GM18861 (cell line): ENCODE measurements at regions not wholly inside any gene's neighbourhood (a gene's known extent, or its start where the extent isn't known, plus 50 kb on each side); places are given as distances from the start of the nearest gene placed in this dataset.

ENCODE experiments used
- ATAC-seq: cut with Tn5 transposase; IDR thresholded peaks from one replicate; pipeline ENCODE4 v1.9.1; 2021; ENCODE audit not compliant: unreplicated experiment

DNA sequence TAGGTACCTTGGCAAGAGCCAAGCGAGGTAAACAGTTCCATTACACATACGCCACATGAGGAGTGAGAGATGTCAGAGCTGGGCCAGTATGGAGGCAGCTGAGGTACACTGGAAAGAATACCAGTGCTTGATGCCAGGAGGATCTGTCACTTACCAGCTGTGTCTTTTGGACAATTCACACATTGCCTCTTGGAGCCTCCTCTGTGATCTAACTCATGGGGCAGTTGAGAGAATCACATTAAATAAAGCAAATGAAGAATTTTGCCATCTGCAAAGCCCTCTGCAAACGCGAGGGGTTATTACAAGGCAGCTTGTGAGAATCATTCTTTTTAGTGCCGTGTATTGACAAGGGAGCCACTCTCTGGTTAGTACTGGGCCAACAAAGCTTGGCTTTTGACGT lies 429.7 kb upstream of the KLF4 start:
- ATAC-seq = no peak

DNA sequence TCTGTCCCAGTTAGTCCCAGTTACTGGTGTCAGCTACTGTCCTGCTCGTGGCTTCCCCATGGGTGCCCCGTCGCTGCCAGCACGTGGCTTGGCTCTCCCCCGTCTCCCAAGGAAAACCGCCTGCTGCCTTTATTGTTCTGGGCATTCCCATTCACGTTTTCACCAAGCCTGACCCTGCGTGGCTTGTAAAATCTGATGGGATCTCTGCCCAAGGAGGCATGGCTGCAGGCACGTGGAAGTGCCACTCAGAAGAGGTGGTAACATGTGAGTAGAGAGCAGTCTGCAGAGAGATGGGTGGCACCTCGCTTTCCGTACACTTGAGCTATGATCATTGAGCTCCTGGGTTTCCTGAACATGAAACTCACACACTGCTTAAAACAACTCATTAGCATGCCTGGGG lies 429.2 kb upstream of the KLF4 start:
- ATAC-seq = no peak

DNA sequence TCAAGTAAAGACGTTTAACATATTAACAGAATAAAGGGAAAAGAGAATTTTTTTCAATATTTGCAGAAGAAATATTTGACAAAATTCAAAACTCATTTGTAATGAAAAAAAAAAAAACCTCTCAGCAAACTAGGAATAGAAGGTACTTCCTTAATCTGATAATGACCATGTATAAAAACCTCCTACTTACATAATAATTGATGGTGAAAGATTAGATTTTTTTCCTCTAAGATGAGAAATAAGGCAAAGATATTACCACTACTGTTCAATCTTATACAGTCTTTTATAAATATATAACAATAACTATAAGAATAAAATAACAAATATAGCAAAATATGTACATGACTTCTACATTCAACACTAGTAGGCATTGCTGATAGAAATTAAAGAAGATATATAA lies 424.6 kb upstream of the KLF4 start:
- no peak for ATAC-seq

DNA sequence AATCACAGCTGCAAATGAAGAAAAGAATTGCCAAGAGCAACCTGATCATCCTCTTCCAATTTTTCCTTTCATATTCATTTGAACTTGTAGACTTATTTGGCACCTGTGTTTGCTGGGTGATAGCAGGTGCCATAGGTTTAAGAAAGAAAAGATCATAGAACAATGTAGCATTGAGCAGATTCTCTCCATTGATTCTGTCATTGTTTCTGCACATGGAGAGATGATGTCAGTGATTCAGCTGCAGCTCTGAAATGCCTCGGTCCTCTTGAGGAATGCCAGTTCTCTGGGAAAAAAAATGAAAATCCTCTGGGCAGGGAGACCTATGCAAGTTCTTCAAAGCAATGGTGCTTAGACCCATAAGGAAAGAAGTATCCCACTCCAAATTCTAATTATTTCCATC lies 418.1 kb upstream of the KLF4 start:
- ATAC-seq = no peak

DNA sequence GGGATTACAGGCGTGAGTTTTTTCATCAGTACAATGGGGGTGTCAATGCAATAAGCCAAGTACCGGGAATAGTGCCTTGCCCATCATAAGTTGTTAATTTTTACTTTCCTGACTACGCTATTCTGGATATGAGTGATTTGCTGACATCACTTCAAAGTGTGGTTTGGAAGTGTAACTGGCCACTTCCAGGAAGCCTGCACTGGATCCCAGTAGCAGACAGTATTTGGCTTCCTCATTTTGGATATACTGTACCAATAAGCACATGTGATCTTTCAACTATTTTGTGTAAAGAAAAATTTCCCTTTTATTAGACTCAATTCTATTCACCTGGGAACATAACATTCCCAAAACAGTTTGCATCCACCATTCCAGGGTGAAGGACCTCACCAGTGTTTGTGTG lies 417.7 kb upstream of the KLF4 start:
- no peak for ATAC-seq

DNA sequence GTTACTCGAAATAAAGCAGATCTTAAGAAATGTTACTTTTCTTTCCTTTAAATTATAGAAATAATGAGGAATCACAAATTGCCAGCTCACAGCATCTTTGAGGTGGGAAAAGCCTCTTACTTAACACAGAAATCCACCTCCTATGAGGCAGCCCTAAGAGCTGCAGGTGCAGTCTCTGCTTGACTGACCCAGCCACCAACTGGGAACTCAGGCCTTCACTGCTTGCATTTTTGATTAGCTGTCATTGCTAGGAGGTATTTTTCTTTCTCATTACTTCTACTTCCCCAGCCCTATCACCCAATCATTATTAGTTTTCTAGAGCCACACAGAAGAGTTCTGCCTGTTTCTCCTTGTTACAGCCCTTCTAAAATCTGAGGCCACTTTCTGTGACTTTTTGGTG lies 416.5 kb upstream of the KLF4 start:
- ATAC-seq = no peak

DNA sequence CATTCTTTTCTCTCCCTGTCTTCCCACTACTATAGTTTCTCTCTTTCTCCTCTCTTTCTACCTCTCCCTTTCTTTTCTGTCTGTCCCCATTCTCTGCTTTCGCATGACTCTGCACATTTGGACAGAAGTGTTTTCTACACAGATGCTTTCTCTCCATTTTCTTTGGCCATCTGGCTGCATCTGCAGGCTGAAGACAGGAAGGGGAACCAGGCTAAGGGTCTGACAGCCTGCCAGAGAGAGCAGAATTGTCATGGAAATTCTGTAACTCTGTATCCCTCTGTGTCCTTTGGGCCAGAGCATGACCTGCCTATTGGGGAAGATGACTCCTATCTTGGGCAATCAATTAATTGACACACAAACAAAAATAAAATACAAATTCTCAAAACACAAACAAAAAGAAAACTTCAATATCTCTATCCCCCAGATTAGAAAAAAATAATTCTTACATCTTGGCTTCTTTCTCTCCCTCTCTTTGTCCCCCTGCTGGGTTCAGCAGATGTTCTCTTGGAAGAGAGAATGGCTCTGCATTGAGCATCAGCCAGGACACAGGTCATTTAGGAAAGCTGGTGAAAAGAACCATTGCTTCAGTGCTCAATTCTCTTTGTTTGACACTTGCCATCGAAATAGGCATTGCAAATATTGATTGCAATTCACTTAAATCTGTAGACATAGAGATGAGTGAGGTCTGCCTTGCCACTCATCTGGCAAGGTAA lies 415.9 kb upstream of the KLF4 start:
- ATAC-seq = no peak

DNA sequence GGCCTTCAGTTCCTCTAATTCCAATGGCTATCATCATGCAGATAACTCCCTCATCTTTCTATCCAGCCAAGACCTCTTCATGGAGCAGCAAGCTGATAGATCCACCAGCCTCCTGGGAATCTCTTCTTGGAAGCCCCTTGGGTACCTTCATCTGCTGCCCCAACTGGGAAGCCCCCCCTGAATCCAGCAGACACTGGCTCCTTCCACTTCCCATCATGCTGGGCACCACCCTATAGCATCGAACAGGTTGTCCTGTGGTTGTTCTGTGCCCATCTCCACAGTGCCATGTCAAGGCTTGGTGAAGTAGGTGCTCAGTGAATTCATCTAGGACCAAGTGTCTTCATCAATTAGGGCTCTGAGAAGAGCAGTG lies 410.4 kb upstream of the KLF4 start:
- ATAC-seq = no peak

DNA sequence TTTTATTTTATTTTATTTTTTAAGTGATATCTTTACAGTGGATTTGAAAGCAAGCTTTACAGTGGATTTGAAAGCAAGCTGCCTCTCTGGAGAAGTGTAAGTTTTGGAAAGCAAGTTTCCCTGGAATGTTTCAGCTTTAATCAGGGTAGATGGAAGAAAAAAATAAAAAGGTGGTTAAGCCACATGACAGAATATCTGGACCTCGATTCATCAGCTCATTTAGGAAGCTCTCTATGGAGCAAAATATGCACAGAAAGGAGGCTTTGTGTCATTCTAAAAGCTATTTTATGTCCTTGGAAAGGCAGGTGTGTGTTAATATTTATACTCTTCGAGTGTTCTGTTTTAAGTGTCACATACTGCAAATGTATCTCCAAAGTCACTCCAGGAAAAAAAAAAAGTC lies 409.2 kb upstream of the KLF4 start:
- ATAC-seq = no peak

DNA sequence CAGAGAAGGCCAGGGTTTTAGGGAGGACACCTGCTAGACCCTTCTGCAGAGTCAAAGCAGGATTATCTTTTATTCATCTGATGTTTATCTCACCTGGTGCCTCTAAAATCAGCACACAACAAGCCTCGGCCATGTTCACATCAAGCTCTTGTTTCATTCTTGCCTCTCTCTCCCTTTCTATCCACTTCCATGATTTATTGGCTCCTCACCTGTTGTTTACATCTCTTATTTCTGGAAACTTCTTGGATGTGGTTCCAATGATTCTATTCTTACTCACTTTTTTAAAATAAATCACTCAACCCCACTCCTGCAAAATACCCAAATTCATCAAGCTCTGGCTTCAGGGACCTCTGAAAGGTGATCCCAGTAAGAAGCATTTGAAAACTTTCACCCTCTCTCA lies 407.0 kb upstream of the KLF4 start:
- no peak for ATAC-seq

DNA sequence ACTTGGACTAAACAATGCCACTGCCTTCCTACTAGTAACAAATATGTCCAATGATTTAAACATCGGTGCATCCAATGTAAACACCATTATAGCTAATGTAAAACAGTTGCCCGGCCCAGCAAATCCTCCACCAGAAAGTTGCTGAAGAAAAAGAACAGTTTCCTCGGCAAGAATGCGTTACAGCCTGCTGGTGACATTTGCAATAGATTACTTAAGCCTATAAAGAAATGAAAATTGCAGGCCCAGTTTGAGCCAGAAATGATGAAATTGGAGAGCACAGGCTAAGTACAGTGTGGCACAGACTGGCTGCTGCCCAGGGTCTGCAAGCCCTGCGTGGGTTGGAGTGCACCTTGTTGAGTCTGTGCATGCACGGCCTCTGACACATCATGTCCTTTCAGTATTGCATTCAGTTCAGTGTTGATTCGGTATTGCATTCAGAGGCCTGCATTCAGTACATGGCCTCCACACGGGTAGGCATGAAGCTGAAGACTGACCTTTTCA lies 406.0 kb upstream of the KLF4 start:
- ATAC-seq = no peak

DNA sequence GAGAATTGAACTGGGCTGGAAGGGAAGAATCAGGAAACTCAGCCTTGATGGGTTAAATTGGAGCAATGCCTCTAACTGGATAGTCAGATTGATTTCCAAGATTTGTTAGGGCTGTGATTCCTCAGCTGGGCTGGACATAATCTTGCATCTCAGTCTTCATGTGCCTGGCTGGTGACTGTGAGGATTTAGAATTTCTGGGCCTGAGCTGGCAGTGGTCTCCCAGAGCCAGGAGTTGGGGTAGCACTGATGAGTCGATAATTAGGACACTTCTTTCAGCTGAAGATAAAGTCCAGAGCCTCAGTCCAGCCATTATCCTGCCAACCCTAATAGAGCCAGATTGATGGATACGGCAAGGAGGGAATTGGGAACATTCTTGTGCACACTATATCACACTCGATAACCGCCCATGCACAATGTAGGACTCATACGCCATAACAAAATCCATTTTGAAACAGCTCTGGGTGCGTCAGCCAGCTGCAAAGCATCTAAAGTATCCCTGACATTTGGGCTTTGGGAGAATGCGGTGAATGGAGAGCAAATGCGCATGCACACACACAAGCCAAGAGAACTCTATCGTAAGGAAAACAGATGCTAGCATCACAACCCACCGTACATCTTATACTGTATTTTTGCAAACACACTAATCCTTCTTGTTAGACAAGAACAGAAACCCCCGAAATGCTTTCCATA lies 405.1 kb upstream of the KLF4 start:
- no peak for ATAC-seq

DNA sequence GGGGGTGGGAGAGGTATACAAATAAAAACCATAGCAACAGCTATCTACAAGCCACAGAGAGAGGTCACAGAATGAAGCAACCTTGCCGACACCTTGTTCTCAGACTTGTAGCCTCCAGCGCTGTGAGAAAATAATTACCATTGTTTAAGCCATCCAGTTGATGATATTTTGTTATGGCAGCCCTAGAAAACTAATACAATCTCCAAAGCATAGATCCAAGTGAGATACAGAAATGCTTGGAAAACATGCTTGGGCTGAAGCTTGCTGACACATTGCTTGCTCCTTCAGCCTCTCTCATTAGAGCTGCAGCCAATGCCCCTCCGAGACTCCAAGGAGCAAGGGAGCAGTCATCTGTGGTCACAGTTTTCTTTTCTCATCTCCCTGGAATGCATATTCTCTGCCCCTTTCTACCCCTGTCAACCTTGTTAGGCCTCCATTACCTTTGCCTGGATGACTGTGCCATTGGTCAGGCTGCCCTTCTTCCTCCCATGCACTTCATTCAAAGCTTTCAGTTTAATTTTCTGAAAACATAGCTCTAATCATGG lies 401.4 kb upstream of the KLF4 start:
- no peak for ATAC-seq

DNA sequence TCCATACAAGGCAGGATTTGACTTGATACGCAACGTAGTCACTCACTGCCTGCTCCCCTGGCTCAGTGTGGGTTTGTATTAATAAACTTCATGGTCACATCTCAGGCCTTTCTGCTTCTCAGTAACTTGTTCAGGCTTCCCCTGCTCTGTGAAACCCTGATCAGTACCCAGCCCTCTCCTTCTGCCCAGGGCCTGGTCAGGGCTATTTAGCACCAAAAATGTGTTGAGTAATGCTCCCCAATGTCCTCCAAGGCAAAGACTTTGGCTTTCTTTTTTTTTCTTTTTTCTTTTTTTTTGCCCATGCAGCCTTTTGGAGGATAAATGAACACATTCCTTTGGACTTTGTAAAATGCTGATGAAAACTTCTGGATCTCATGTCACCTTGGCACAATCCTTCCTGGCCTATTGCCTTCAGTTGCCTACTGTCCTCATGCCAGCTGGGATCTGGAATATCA lies 399.2 kb upstream of the KLF4 start:
- ATAC-seq = no peak

DNA sequence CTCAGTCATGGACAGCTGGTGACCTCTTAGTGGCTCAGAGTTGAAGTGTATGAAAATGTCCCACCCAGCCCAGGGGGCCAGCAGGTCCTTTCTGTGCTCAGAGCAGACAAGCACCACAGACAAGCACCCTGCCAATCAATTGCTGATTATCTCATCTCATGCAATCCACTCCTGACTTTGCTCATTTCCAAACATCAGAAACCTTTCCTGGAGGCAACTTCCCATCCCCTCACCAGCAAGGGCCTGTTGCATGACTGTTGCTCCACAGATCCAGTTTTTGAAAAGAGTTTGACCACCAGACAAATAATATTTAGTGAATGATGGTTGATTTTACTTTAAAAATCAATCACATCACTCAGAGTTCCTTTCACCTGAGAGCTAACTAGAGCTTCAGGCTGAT lies 397.3 kb upstream of the KLF4 start:
- no peak for ATAC-seq

DNA sequence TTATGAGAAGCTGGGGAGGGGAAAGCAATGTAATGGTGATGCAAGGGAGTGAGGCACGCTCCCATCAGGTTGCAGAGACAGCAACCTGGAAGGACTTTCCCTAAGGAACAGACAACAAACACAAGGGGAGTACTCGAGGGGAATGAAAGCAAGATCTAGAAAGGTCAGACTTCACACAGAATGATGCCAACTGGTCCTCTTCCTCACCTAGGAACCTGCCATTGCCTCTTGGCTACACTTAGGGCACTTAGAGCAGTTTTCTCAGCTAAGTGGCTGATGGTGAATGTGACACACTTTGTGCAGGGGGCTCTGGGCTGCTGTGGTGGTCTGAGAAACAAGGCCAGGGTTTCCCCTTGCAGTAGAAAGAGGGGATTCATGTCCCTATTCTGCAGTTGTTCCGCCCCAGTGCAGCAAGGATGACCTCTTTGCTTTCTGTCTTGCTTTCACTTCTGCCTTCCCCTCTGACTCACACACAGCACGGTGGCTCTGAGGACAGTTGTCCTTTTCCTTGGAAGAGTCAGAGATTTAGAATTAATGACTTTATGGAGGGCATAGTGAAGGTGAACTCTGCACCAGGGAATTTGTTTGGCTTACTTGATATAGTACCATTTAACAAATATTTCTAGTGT lies 394.0 kb upstream of the KLF4 start:
- ATAC-seq = peak; percentile 96

DNA sequence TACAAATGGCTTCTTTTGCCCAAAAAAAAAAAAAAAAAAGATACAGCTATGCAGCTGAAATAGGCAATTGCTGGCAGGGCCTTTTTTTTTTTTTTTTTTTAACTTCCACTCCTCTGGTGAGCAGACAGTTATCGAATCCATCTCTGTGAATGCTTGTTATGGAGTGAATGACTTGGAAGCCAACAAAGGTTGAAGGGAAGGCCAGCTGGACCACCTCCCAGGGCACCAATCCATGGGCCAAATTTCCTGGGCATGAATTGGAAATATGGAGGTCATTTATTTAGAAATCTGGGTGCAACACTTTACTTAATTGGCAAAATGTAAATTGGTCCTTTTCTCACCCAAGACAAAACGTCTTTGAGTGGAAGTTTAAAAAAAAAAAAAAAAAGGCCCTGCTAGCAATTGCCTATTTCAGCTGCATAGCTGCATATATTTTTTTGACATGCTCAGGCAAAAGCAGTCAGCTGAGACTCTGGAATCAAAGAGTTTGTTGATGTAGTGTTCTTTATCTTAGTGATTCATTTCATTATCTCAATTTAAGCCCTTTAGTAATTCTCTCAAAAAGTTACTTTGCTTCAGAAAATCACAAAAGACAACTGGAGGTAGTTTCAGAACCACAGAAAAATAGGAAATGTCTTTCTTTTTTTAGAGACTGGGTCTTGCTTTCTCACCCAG lies 392.2 kb upstream of the KLF4 start:
- no peak for ATAC-seq

DNA sequence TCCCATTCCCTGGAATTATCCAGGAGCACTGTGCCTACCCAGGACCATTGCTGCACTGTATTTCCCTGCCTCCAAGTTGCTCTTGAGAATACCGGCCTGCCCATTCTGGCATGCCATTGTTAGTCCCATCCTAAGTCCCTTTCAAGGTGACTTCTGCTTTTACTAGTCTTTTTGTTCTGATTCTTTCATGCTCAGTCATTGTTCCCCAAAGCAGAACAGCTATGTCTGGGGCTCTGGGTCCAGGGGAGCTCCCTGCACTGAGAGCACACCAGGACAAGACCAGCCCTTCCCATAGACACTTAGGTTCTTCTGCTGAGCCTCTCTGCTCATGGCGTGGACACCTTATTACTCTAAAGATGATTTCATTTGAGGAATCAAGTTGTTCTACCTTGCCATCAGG lies 388.9 kb upstream of the KLF4 start:
- ATAC-seq = no peak

DNA sequence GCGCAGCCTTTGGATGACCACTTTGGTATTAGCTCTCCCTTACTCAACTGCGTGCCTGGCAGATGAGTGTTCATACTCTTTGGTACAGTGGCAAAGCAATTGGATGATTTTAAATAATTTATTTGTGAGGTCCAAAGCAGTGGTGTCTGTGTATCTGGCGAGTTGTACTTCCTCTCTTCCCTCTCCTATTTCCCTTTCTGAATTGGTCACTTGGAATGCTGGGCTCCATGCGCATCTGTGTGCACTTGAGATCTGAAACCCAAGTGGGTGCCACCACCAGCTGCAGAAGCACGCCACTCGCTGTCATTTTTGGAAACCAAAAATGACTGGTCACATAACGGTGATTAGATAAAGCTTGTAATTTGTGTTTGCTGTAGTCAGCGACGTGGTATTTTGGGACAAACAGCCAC lies 386.0 kb upstream of the KLF4 start:
- peak; percentile 59 for ATAC-seq

DNA sequence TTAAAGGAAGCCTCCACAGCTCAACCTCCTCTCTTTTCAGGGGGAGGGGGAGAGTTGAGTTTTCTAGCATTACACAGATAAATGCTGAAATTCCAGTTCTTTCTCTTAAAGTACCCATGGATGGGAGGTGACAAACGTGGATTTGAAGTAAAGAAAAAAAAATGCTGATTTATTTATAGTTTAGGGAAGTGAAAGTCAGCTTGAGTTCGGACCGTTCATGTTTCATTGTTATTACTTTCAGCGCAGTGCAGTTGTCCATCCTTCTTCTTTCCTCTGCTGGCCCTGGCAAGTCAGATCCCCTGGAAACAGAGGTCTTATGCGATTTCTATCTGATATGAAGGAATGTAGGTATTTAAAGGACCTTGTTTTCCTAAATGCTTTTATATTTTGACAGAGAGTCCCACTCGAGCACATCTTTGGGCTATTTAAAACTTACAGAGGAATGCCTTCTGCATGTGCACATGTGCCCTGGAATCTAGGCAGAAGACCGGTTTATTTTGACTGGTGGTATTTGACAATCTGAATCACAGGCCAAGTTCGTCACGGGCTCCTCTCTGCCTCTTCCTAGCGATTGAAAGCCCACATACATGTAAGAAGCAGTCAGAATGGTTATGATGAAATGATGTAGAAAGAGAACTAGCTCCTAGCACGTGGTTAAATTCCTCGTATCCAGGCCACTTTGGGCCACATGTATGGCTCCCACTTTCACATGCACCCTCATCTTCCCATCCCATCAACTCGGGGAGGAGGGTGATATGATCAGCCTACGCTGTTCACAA lies 385.2 kb upstream of the KLF4 start:
- ATAC-seq = peak; percentile 62

DNA sequence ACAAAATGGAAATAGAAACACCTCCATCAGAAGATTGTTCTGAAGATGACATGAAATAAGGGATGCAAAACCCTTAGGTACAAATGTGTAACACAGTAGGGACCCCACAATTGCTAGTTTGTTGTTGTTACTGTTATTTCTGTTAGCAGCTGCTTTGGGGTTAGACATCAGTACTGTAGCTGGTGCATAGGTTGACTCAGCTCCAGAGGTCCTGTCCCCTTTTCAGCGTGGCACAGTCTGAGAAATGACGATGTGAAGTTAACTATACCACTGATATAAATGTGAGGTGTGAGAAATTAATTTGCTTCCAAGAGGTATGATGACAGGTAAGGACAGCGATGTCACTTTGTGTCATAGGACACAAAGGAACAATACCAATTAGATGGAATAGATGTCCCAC lies 384.6 kb upstream of the KLF4 start:
- peak; percentile 13 for ATAC-seq
